ENCODE measurements at regions not wholly inside any gene's neighbourhood (a gene's known extent, or its start where the extent isn't known, plus 50 kb on each side); places are given as distances from the start of the nearest gene placed in this dataset.

DNA sequence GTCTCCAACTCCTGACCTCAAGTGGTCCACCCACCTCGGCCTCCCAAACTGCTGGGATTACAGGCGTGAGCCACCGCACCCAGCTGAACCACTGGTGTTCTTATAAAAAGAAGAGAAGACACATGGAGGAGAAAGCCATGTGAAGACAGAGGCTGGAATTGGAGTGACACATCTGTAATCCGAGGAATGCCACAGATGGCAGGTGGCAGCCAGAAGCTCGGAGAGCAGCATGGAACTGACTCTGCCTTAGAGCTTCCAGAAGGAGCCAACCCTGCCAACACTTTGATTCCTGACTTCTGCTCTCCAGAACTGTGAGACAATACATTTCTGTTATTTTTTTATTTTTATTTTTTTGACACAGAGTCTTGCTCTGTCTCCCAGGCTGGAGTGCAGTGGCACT is 59.0 kb upstream of the ATP2B4 start:
- TF ChIP-seq CHD2 (IDR thresholded peaks at IDR 0.05; ENCODE audit: low read length, partially characterized antibody), result no peak
- no peak for TF ChIP-seq HDAC2 (IDR thresholded peaks at IDR 0.05)
- TF ChIP-seq PHF8 (IDR thresholded peaks at IDR 0.05; ENCODE audit: borderline replicate concordance, low read depth), result no peak
- TF ChIP-seq, protein P1, sequence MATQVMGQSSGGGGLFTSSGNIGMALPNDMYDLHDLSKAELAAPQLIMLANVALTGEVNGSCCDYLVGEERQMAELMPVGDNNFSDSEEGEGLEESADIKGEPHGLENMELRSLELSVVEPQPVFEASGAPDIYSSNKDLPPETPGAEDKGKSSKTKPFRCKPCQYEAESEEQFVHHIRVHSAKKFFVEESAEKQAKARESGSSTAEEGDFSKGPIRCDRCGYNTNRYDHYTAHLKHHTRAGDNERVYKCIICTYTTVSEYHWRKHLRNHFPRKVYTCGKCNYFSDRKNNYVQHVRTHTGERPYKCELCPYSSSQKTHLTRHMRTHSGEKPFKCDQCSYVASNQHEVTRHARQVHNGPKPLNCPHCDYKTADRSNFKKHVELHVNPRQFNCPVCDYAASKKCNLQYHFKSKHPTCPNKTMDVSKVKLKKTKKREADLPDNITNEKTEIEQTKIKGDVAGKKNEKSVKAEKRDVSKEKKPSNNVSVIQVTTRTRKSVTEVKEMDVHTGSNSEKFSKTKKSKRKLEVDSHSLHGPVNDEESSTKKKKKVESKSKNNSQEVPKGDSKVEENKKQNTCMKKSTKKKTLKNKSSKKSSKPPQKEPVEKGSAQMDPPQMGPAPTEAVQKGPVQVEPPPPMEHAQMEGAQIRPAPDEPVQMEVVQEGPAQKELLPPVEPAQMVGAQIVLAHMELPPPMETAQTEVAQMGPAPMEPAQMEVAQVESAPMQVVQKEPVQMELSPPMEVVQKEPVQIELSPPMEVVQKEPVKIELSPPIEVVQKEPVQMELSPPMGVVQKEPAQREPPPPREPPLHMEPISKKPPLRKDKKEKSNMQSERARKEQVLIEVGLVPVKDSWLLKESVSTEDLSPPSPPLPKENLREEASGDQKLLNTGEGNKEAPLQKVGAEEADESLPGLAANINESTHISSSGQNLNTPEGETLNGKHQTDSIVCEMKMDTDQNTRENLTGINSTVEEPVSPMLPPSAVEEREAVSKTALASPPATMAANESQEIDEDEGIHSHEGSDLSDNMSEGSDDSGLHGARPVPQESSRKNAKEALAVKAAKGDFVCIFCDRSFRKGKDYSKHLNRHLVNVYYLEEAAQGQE (IDR thresholded peaks at IDR 0.05), result no peak
- TF ChIP-seq CTCF (IDR thresholded peaks at IDR 0.05), result no peak
- TF ChIP-seq NR3C1 (IDR thresholded peaks at IDR 0.05), result no peak
- no peak for TF ChIP-seq RCOR1 (IDR thresholded peaks at IDR 0.05; ENCODE audit: low read depth, low read length)
